ENCODE measurements at regions not wholly inside any gene's neighbourhood (a gene's known extent, or its start where the extent isn't known, plus 50 kb on each side); places are given as distances from the start of the nearest gene placed in this dataset.

GRCh38 chr16:16907089-16907488 lies 528.1 kb downstream of the NPIPA7 start:
- H3K4me3 ChIP-seq: no peak overlapping the region
- no peak overlapping the region for H3K27ac ChIP-seq
- no peak for DNase-seq (ENCODE audit: low spot score in 2 of 2)
- no peaks in the 10 kb centered on the region for H3K4me1 ChIP-seq
- H3K27me3 ChIP-seq: no peaks in the 10 kb centered on the region
- H3K9me3 ChIP-seq: peaks cover 0 to 5% of the 10 kb centered on the region in 2 donors
- TF ChIP-seq CTCF (IDR thresholded peaks at IDR 0.05): no peak
- intact Hi-C loops (cut with DNase I): no loop called here
- H3K36me3 ChIP-seq: no peaks in the 10 kb centered on the region

GRCh38 chr16:16908077-16908476 lies 529.1 kb downstream of the NPIPA7 start:
- H3K27ac ChIP-seq: no peak overlapping the region
- no peaks in the 10 kb centered on the region for H3K4me1 ChIP-seq
- no peaks in the 10 kb centered on the region for H3K9me3 ChIP-seq
- TF ChIP-seq CTCF (IDR thresholded peaks at IDR 0.05): no peak
- H3K4me3 ChIP-seq: no peak overlapping the region
- intact Hi-C loops (cut with DNase I): no loop called here
- H3K27me3 ChIP-seq: no peaks in the 10 kb centered on the region
- DNase-seq (ENCODE audit: low spot score in 2 of 2): no peak
- H3K36me3 ChIP-seq: no peaks in the 10 kb centered on the region

DNA sequence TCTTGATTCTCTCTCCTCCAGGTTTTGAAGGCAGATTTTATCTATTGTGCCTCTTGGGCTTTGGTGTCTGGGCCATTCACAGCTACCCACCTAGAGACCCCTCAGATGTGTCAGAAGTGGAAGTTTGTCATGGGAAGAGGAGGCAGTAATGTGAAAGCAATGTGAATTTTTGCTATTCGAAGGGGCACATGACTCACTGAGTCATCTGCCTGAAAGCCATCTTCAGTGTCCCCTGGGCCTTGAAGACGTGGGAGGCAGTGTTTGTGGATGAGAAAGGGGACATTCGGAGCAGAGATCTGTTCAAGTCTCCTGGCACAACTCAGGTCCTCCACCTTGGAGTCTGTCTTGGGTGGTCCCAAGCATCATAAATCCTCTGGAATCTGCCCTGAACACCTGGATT lies 530.2 kb downstream of the NPIPA7 start:
- TF ChIP-seq CTCF (IDR thresholded peaks at IDR 0.05): no peak
- Histone ChIP-seq H3K9me3 (no peaks in the 10 kb centered on the region), H3K27me3 (no peaks in the 10 kb centered on the region), H3K27ac (no peak overlapping the region), H3K36me3 (no peaks in the 10 kb centered on the region), H3K4me3 (no peak overlapping the region), H3K4me1 (no peaks in the 10 kb centered on the region)
- intact Hi-C loops (cut with DNase I): no loop called here
- no peak for DNase-seq (ENCODE audit: low spot score in 2 of 2)

- no peaks in the 10 kb centered on the region for H3K9me3 ChIP-seq
- no peaks in the 10 kb centered on the region for H3K4me1 ChIP-seq
- H3K36me3 ChIP-seq: no peaks in the 10 kb centered on the region
- H3K27me3 ChIP-seq: no peaks in the 10 kb centered on the region
- intact Hi-C loops (cut with DNase I): no loop called here
- no peak overlapping the region for H3K27ac ChIP-seq
- TF ChIP-seq CTCF (IDR thresholded peaks at IDR 0.05): no peak
- no peak for DNase-seq (ENCODE audit: low spot score in 2 of 2)
- H3K4me3 ChIP-seq: no peak overlapping the region
These were observed 531.7 kb downstream of the NPIPA7 start for GRCh38 chr16:16910666-16911065.

DNA sequence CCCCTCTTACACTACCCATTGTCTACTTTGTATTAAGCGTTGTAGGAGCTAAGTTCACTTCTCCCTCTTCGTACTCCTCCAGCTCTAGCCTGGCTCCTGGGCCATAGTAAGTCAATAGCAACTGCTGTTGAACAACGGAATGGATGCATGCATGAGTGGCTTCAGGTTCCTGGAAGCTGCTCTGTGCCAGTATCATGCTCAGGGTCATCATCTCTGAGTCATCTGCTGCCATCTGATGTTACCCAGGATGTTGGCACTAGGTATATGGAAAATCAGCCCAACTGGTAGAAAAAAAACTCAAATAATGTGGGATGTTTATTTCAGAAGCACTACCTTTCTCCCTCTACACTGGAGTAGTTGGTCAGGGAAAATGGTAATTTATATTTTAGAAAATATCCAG lies 536.8 kb downstream of the NPIPA7 start:
- Histone ChIP-seq H3K36me3 (no peaks in the 10 kb centered on the region), H3K27me3 (no peaks in the 10 kb centered on the region), H3K27ac (no peak overlapping the region), H3K4me3 (no peak overlapping the region), H3K9me3 (no peaks in the 10 kb centered on the region), H3K4me1 (no peaks in the 10 kb centered on the region)
- DNase-seq (ENCODE audit: low spot score in 2 of 2): no peak
- TF ChIP-seq CTCF (IDR thresholded peaks at IDR 0.05): no peak
- intact Hi-C loops (cut with DNase I): no loop called here

GRCh38 chr16:16917191-16917785 lies 538.3 kb downstream of the NPIPA7 start:
- no peak overlapping the region for H3K4me3 ChIP-seq
- H3K27me3 ChIP-seq: no peaks in the 10 kb centered on the region
- no peaks in the 10 kb centered on the region for H3K9me3 ChIP-seq
- H3K36me3 ChIP-seq: no peaks in the 10 kb centered on the region
- no peak for TF ChIP-seq CTCF (IDR thresholded peaks at IDR 0.05)
- H3K4me1 ChIP-seq: no peaks in the 10 kb centered on the region
- no peak overlapping the region for H3K27ac ChIP-seq
- DNase-seq (ENCODE audit: low spot score in 2 of 2): no peak
- intact Hi-C loops (cut with DNase I): no loop called here

All from ascending aorta (tissue), 2 donors.